ENCODE measurements at regions not wholly inside any gene's neighbourhood (a gene's known extent, or its start where the extent isn't known, plus 50 kb on each side); places are given as distances from the start of the nearest gene placed in this dataset.

- TF ChIP-seq POLR2A (IDR thresholded peaks at IDR 0.05) (no peak), CTCF (IDR thresholded peaks at IDR 0.05) (no peak)
Observed at GRCh38 chr4:100970414-100970813, 376.9 kb downstream of the PPP3CA start.
